H9 (cell line): ENCODE measurements at regions not wholly inside any gene's neighbourhood (a gene's known extent, or its start where the extent isn't known, plus 50 kb on each side); places are given as distances from the start of the nearest gene placed in this dataset.

ENCODE experiments used
- DNase-seq: peaks from one replicate; pipeline ENCODE4 v3.0.0-alpha.2; 2017
- H2AFZ ChIP-seq: one replicate; pipeline ENCODE4 v1.6.1; 2013; ENCODE audit warnings: mild to moderate bottlenecking, low read length, control low read depth, moderate library complexity
- H2AK5ac ChIP-seq: 2 replicates; pipeline ENCODE4 v1.6.1; 2013; ENCODE audit warnings: low read length, control low read depth, mixed read lengths; ENCODE audit not compliant: insufficient read length
- H2BK120ac ChIP-seq: one replicate; pipeline ENCODE4 v1.6.1; 2013; ENCODE audit warnings: low read depth, mild to moderate bottlenecking, low read length, control low read depth, inconsistent platforms; ENCODE audit not compliant: poor library complexity, severe bottlenecking
- H2BK12ac ChIP-seq: 2 replicates; pipeline ENCODE4 v1.6.1; 2013; ENCODE audit warnings: low read length, control low read depth, mixed read lengths, low read depth; ENCODE audit not compliant: insufficient read length
- H2BK15ac ChIP-seq: 2 replicates; pipeline ENCODE4 v1.6.1; 2013; ENCODE audit warnings: low read depth, low read length, control low read depth
- H2BK20ac ChIP-seq: one replicate; pipeline ENCODE4 v1.6.1; 2013; ENCODE audit warnings: low read depth, mild to moderate bottlenecking, low read length, control low read depth, inconsistent platforms; ENCODE audit not compliant: poor library complexity, severe bottlenecking
- H2BK5ac ChIP-seq: 2 replicates; pipeline ENCODE4 v1.6.1; 2013; ENCODE audit warnings: low read length, control low read depth, mixed read lengths; ENCODE audit not compliant: insufficient read length
- H3K14ac ChIP-seq: 2 replicates; pipeline ENCODE4 v1.6.1; 2013; ENCODE audit warnings: low read length, control low read depth; ENCODE audit not compliant: insufficient read depth
- H3K18ac ChIP-seq: 2 replicates; pipeline ENCODE4 v1.6.1; 2013; ENCODE audit warnings: low read depth, mild to moderate bottlenecking, mixed read lengths, low read length, control low read depth; ENCODE audit not compliant: insufficient read length
- H3K23ac ChIP-seq: 2 replicates; pipeline ENCODE4 v1.6.1; 2013; ENCODE audit warnings: low read length, control low read depth, mixed read lengths, low read depth; ENCODE audit not compliant: insufficient read length
- H3K23me2 ChIP-seq: 2 replicates; pipeline ENCODE4 v1.6.1; 2013; ENCODE audit warnings: low read depth, mild to moderate bottlenecking, mixed read lengths, low read length, control low read depth; ENCODE audit not compliant: insufficient read length, poor library complexity, severe bottlenecking
- H3K27ac ChIP-seq: 2 replicates; pipeline ENCODE4 v1.5.1; 2013; ENCODE audit warnings: low read length, control low read depth, mixed read lengths, low read depth; ENCODE audit not compliant: insufficient read length
- H3K27me3 ChIP-seq: 2 replicates; pipeline ENCODE4 v1.6.1; 2013; ENCODE audit warnings: low read length, control low read depth, inconsistent platforms; ENCODE audit not compliant: insufficient read depth
- H3K4ac ChIP-seq: 2 replicates; pipeline ENCODE4 v1.6.1; 2013; ENCODE audit warnings: low read depth, mild to moderate bottlenecking, control low read depth, inconsistent platforms, low read length, moderate library complexity
- H3K4me1 ChIP-seq: 2 replicates; pipeline ENCODE4 v1.6.1; 2013; ENCODE audit warnings: low read length, control low read depth, inconsistent platforms; ENCODE audit not compliant: insufficient read depth
- H3K4me2 ChIP-seq: 2 replicates; pipeline ENCODE4 v1.6.1; 2013; ENCODE audit warnings: low read length, control low read depth, mixed read lengths; ENCODE audit not compliant: insufficient read length, insufficient read depth
- H3K56ac ChIP-seq: 2 replicates; pipeline ENCODE4 v1.6.1; 2013; ENCODE audit warnings: low read depth, mild to moderate bottlenecking, mixed read lengths, low read length, control low read depth; ENCODE audit not compliant: insufficient read length
- H3K79me1 ChIP-seq: 2 replicates; pipeline ENCODE4 v1.6.1; 2013; ENCODE audit warnings: low read depth, mild to moderate bottlenecking, moderate library complexity, low read length, control low read depth, inconsistent platforms; ENCODE audit not compliant: insufficient read depth, poor library complexity, severe bottlenecking
- H3K79me2 ChIP-seq: 2 replicates; pipeline ENCODE4 v1.6.1; 2013; ENCODE audit warnings: low read length, control low read depth, inconsistent platforms; ENCODE audit not compliant: insufficient read depth
- H3K9ac ChIP-seq: 2 replicates; pipeline ENCODE4 v1.6.1; 2013; ENCODE audit warnings: low read length, control low read depth, mixed read lengths; ENCODE audit not compliant: insufficient read length; ENCODE audit errors: extremely low read depth
- H3K9me3 ChIP-seq: one replicate; pipeline ENCODE4 v1.6.1; 2013; ENCODE audit warnings: low read depth, low read length, inconsistent platforms; ENCODE audit not compliant: control insufficient read depth
- H3T11ph ChIP-seq: one replicate; pipeline ENCODE4 v1.6.1; 2013; ENCODE audit warnings: mild to moderate bottlenecking, low read length, control low read depth, inconsistent platforms
- H4K20me1 ChIP-seq: one replicate; pipeline ENCODE4 v1.6.1; 2013; ENCODE audit not compliant: control insufficient read depth, insufficient read length, insufficient read depth
- H4K5ac ChIP-seq: 2 replicates; pipeline ENCODE4 v1.6.1; 2013; ENCODE audit warnings: low read depth, mild to moderate bottlenecking, mixed read lengths, low read length, control low read depth; ENCODE audit not compliant: insufficient read length
- H4K8ac ChIP-seq: replicated peaks from 2 replicates; pipeline ENCODE4 v1.6.1; 2013; ENCODE audit warnings: low read length, control low read depth, mixed read lengths, low read depth; ENCODE audit not compliant: insufficient read length
- H4K91ac ChIP-seq: 2 replicates; pipeline ENCODE4 v1.6.1; 2013; ENCODE audit warnings: low read depth, mild to moderate bottlenecking, moderate library complexity, mixed read lengths, low read length, control low read depth; ENCODE audit not compliant: insufficient read length
- H3K27ac Mint-ChIP-seq, 3 experiments: 2 replicates in 2 of 3; 3 replicates in 1 of 3; pipeline ENCODE4 v1.8.0; 2020 to 2021; ENCODE audit warnings: mixed read lengths in 3 of 3, mild to moderate bottlenecking in 1 of 3, moderate library complexity in 1 of 3
- H3K27me3 Mint-ChIP-seq: 2 replicates; pipeline ENCODE4 v1.8.0; 2021; ENCODE audit warnings: low read depth, mild to moderate bottlenecking, moderate library complexity, mixed read lengths
- H3K36me3 Mint-ChIP-seq, 3 experiments: 2 replicates in 2 of 3; 3 replicates in 1 of 3; pipeline ENCODE4 v1.8.0; 2020 to 2021; ENCODE audit warnings: low read depth in 3 of 3, mixed read lengths in 3 of 3; ENCODE audit not compliant: insufficient read depth in 1 of 3
- H3K4me1 Mint-ChIP-seq, 2 experiments: 2 replicates each; pipeline ENCODE4 v1.8.0; 2020; ENCODE audit warnings: mixed read lengths in 2 of 2
- H3K4me3 Mint-ChIP-seq, 2 experiments: 2 replicates in 1 of 2; 3 replicates in 1 of 2; pipeline ENCODE4 v1.8.0; 2020 to 2021; ENCODE audit warnings: mild to moderate bottlenecking in 2 of 2, mixed read lengths in 2 of 2, moderate library complexity in 1 of 2
- H3K9me3 Mint-ChIP-seq, 2 experiments: 2 replicates in 1 of 2; 3 replicates in 1 of 2; pipeline ENCODE4 v1.8.0; 2020; ENCODE audit warnings: mild to moderate bottlenecking in 2 of 2, mixed read lengths in 2 of 2, moderate library complexity in 1 of 2
- WGBS: extraction: QIAGEN DNeasy Blood & Tissue Kit; methylation state at CpG from one replicate; pipeline ENCODE4 v1.1.7; 2013; ENCODE audit warnings: missing lambda C conversion rate, low lambda C conversion rate, mixed read lengths; ENCODE audit not compliant: insufficient read length; ENCODE audit errors: extremely low coverage; 5-methylcytosine and 5-hydroxymethylcytosine counted together
- TF ChIP-seq, protein P1 (sequence below): fragments of 200-600 bp; sonication (generic); conservative IDR thresholded peaks from 3 replicates; pipeline ENCODE4 v1.8.0; 2021; ENCODE audit warnings: antibody characterized with exemption, mild to moderate bottlenecking

DNA sequence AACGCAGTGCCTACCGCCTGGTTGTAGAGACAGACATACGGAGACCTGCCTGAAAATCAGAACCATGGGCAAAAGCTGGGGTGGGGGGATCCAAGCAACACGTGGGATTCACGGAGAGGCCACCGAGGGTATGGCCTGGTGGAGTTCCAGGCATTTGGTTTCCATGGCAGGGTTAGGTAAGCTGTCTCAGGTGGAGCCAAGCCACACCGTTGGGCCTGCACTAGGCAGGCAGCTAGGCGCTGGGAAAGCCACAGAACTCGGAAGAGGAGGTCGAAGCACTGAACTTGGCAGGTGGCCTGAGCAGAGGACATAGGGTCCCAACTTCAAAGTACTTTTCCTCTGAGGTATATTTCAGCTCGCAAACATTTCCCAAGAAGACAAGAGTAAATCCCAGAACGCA lies 111.6 kb downstream of the ISL1 start:
- H2BK5ac ChIP-seq, result no peak overlapping the region
- H2BK20ac ChIP-seq, result no peak overlapping the region
- H3K14ac ChIP-seq, result no peak overlapping the region
- Mint-ChIP-seq H3K27me3 (no peaks in the 10 kb centered on the region), H3K4me1 (no peaks in the 10 kb centered on the region), H3K27ac (no peak overlapping the region), H3K4me3 (no peak overlapping the region), H3K9me3 (no peaks in the 10 kb centered on the region; a peak in 1 of 5 replicates), H3K36me3 (no peaks in the 10 kb centered on the region; a peak in 1 of 7 replicates)
- no peaks in the 10 kb centered on the region for H4K20me1 ChIP-seq
- H3K79me1 ChIP-seq, result no peaks in the 10 kb centered on the region
- no peak overlapping the region for H4K91ac ChIP-seq
- H3K27me3 ChIP-seq, result no peaks in the 10 kb centered on the region
- no peak overlapping the region for H3K23ac ChIP-seq
- H3K56ac ChIP-seq, result no peak overlapping the region
- H4K8ac ChIP-seq, result no peak overlapping the region
- H2BK15ac ChIP-seq, result no peak overlapping the region
- H2BK120ac ChIP-seq, result no peak overlapping the region
- H3K79me2 ChIP-seq, result no peaks in the 10 kb centered on the region
- TF ChIP-seq, protein P1, sequence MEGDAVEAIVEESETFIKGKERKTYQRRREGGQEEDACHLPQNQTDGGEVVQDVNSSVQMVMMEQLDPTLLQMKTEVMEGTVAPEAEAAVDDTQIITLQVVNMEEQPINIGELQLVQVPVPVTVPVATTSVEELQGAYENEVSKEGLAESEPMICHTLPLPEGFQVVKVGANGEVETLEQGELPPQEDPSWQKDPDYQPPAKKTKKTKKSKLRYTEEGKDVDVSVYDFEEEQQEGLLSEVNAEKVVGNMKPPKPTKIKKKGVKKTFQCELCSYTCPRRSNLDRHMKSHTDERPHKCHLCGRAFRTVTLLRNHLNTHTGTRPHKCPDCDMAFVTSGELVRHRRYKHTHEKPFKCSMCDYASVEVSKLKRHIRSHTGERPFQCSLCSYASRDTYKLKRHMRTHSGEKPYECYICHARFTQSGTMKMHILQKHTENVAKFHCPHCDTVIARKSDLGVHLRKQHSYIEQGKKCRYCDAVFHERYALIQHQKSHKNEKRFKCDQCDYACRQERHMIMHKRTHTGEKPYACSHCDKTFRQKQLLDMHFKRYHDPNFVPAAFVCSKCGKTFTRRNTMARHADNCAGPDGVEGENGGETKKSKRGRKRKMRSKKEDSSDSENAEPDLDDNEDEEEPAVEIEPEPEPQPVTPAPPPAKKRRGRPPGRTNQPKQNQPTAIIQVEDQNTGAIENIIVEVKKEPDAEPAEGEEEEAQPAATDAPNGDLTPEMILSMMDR, result no peak
- H3T11ph ChIP-seq, result no peak overlapping the region
- no peaks in the 10 kb centered on the region for H3K23me2 ChIP-seq
- H3K9ac ChIP-seq, result no peak overlapping the region
- WGBS, result no CpG with 5 or more reads among the region's 12 CpGs
- no peak for DNase-seq
- H2BK12ac ChIP-seq, result no peak overlapping the region
- no peak overlapping the region for H3K18ac ChIP-seq
- H3K4me1 ChIP-seq, result no peaks in the 10 kb centered on the region
- H3K4me2 ChIP-seq, result no peak overlapping the region
- no peak overlapping the region for H2AFZ ChIP-seq
- no peak overlapping the region for H4K5ac ChIP-seq
- no peak overlapping the region for H3K4ac ChIP-seq
- H3K27ac ChIP-seq, result no peak overlapping the region
- H3K9me3 ChIP-seq, result no peaks in the 10 kb centered on the region
- H2AK5ac ChIP-seq, result no peak overlapping the region
